Stimulated activated CD4-positive, alpha-beta T cell treated with anti-CD3 and anti-CD28 coated beads, TNF-alpha, amount 100 ng/mL, for 1 hour (primary cell): ENCODE measurements at regions not wholly inside any gene's neighbourhood (a gene's known extent, or its start where the extent isn't known, plus 50 kb on each side); places are given as distances from the start of the nearest gene placed in this dataset.
"Not testable (repeated sequence)": the region's sequence is repeated elsewhere in the genome, so short reads cannot be mapped to it uniquely, and the experiment has no call there.

Experiments
- DNase-seq, 3 donors: peaks; one replicate each; pipeline ENCODE4 v3.0.0-alpha.2; 2020; ENCODE audit warnings: low read depth in 3 of 3, low spot score in 1 of 3

DNA sequence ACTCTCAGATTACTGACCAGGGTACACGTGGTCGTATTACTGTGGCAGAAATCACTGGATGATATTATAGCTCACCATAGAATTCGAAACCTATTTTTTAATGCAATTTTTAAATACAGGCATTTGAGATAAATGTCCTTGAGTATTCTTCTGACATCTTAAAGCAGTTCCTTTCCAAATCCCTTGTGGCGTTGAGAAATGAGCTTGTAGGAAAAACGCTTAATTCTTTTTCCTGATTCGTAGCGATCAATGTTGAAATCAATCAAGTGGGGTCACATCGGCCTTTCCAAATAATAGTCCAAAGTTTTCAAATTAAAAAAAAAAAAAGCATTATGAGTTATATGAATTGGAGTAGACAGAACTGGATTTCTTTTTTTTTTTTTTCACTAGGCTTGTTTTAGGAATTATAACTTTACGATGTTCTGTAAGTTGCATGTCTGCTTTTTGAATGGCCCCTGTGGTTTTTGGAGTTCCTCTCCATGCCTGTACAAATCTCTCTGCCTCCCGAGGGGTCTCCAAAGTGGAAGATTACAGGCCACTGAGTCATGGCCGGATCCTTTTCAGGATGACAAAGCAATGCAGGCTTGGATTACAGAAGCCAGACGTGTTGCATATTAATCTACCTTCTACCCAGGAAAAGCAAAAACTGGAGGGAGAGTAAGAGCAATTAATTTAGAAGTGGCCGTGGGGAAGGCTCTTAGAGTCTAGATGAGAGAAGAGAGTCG, 226.1 kb downstream of the SHOX start:
- no peak for DNase-seq

- no peak for DNase-seq
Observed at GRCh38 chrX:853304-853703, 222.7 kb downstream of the SHOX start.

DNA sequence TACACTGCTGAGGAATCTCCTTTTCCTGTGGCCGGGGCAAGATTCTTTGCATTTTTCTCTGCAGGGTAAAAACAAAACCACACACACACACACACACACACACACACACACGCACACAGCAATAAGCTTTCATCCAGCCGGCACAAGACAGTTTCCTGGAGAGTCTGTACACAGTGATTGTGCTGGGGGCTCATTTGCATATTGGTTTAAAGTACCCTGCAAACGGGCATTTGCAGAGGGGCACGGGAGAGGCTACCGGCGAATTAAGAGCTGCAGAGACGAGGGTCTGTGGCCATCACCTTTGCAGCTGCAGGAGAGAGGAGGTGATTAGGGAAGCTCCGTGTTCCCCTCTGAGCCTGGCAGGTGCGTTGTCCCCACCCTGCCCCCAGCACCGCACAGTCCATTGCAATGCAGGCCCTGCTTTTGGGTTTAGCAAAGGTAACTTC, 219.9 kb downstream of the SHOX start:
- DNase-seq: no peak

- no peak for DNase-seq
Observed at GRCh38 chrX:848386-848785, 217.8 kb downstream of the SHOX start.

DNA sequence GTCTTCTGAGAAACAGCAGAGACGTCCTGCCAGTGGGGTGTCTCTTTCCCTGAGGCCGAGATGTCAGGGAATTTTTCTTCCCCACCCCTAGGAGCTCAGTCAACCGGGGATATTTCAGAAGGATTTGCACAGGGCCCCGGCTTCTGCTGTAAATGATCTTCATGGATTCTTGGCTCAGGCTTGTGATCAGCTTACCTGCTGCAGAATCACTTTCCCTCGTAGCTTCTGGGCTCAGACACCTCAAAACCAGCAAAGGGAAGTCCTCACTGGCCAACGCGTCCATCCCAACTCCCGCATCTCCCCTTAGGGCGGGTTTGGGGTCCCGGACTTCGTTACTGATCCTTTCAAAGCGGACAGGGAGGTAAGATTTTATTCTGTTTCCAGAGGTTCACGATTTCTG, 212.7 kb downstream of the SHOX start:
- DNase-seq: no peak

DNA sequence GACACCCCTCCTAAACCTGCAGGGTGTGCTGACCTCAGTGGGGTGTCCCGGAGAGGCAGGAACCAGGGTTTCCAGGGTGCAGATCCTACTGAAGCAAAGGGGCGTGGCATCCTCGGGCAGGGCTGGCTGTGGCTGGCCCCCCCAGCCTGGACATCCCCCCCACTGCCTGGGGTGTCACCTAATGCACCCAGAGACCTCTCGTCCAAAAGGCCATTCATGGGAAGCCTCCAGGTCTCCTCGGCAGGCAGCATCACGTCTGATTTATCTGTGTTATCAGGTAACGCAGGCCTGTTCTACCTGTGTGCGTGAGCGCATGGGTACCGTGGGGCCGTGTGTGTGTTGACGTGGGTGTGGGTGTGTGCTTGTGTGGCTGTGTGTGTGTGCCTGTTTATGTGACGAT, 210.0 kb downstream of the SHOX start:
- no peak for DNase-seq

- DNase-seq: not testable (repeated sequence)
Observed at GRCh38 chrX:838666-839065, 208.1 kb downstream of the SHOX start.

- DNase-seq: not testable (repeated sequence)
Observed at GRCh38 chrX:835857-836256, 205.3 kb downstream of the SHOX start.

DNA sequence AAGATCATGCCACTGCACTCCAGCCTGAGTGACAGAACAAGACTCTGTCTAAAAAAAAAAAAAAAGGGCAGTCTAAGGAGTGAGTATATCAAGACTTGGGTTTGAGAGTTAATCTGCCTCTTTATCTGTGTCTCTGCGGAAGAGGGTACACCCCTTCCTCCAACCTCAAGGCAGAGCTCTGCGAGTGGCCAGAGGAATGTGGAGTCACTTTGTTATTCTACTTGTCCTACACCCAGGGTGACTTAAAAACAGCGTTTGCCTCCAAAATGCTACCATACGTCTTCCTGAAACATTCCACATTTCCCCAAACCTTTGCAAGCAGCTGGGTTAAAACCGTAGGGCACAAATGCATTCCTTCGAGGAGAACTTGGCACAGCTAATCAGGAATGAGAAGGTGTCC, 199.9 kb downstream of the SHOX start:
- DNase-seq: no peak

- DNase-seq: no peak
Observed at GRCh38 chrX:829145-829544, 198.6 kb downstream of the SHOX start.

DNA sequence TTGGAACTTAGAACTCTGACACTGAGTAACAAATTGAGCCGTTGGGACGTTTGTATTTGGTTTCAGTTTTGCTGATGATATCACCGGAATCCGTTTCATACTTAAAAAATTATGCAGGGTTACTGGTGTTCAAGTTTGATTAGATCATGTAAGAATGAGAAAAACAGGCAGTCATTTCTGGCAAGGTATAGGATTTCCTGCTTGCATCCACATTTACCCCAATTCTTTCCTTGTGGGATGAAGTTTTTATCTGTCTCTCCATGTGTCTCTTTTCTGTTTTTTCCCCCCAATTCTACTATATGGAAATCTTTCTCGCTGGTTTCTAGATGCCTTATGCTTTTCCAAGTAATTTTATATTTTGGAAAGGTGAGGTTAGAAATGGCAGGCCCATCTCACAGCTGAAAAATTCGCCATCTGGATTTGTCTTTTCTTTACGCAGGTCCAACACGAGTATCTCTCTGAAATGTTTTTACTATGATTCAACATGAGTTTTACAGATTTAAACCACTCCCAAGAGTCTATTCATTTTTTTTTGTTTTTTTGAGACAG, 197.9 kb downstream of the SHOX start:
- DNase-seq: no peak

DNA sequence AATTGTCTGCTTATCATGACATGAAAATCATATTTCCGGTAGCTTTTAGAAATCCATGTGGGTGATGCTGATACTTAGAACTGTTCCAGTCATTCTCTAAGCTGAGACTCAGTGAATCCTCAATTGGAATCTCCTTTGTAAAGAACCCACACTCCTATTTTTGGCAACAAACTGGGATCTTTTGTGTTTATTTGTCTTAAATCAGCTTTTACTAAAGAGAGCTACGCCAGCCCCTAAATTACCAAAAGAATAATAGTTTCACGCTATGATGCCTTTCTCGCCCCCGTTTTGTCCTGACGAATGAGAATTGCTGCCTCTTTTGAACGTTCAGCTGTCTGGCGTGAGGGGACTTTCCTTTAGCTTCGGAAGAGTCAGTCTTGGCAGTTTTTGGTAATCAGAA, 195.9 kb downstream of the SHOX start:
- no peak for DNase-seq

- DNase-seq: no peak
Observed at GRCh38 chrX:825991-826390, 195.4 kb downstream of the SHOX start.

DNA sequence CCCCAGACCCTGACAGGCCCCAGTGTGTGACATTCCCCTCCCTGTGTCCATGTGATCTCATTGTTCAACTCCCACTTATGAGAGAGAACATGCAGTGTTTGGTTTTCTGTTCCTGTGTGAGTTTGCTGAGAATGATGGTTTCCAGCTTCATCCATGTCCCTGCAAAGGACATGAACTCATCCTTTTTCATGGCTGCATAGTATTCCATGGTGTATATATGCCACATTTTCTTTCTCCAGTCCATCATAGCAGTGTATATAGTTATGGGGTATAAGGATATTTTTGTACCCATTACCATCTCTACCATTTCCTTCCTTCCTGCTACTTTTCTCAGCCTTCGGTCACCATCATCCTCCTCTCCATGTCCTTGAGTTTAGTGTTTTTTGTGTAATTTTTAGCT, 192.5 kb downstream of the SHOX start:
- not testable (repeated sequence) for DNase-seq

DNA sequence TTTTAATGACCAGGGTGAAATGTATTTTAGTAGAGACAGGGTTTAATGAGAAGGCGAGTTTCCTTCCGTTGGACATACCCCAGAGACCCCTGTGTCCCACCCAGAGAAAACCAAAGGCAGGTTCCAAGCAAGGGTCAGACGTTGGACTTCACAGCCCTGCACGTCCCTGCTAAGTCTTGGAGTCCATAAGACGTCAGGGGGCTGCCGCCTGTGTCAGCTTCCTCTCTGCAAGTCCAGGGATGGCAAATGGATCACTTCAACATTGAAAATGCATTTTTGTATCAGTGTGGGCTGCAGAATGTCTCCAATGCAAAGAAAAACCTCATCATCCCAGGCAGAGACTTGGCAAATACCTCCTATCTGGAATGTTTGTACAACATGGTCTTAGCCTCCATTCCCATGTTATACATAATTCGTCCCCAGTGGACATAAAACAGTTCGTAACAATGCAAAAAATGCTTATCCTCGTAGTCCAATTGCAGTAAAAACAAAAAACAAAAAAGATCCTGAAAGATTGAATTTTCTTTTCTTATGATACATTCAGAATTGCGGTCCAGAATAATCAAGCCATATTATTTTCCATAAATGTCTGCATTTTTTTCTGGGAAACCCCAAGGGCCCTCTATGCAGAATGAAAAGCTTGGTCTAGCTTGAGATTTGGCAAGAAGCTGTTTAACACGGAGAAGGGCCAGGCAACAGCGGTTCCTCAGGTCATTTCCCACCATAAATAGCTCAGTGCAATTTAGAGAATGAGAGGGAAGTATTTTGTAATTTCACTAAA, 190.9 kb downstream of the SHOX start:
- DNase-seq: no peak

DNA sequence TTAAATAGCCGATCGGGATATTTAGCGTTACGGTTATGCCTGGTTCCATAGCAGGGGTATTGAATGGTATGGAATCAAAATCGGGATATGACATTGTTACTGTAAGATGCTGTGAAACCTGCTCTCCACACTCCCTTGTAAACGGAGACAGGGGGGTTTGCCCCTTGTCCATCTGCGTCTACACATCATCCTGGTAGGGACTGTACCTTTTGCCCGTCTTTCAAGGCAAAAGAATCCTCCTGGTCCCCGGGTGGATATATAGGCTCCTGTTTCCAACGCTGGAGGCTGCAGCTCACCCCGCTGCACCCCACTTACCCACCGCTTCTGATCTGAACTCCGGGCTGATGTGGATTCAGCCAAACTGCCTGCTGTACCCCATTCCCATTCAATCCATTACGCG, 189.1 kb downstream of the SHOX start:
- no peak for DNase-seq

DNA sequence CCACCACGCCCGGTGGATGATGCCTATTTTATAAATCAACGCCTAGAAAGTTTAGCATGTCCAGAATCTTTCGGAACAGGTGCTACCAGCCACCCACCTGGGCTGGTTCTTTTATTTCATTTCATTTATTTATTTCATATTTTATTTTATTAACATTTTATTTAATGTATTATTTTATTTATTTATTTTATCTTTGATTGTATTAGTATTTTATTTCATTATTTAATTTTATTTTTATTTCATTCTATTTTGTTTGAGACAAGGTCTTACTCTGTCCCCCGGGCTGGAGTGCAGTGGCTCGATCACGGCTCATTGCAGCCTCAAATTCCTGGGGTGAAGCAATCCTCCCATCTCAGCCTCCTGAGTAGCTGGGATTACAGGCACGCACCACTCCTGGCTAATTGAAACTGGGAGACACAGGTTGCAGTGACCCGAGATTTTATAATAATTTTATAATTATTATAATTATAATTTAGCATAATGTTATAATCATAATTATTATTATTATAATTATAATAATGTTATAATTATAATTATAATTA, 187.2 kb downstream of the SHOX start:
- DNase-seq: no peak

- not testable (repeated sequence) for DNase-seq
Observed at GRCh38 chrX:817147-817546, 186.6 kb downstream of the SHOX start.

DNA sequence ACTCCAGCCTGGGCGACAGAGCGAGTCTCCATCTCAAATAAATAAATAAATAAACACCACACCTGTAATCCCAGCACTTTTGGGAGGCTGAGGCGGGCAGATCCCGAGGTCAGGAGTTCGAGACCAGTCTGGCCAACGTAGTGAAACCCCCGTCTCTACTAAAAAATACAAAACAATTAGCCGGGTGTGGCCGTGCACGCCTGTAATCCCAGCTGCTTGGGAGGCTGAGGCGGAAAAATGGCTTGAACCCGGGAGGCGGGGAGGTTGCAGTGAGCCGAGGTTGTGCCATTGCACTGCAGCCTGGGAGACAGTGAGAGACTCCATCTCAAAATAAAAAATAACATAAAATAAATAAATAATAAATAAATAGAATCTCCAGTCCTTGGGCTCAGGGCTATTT, 185.8 kb downstream of the SHOX start:
- no peak for DNase-seq

- no peak for DNase-seq
Observed at GRCh38 chrX:810186-810585, 179.6 kb downstream of the SHOX start.

DNA sequence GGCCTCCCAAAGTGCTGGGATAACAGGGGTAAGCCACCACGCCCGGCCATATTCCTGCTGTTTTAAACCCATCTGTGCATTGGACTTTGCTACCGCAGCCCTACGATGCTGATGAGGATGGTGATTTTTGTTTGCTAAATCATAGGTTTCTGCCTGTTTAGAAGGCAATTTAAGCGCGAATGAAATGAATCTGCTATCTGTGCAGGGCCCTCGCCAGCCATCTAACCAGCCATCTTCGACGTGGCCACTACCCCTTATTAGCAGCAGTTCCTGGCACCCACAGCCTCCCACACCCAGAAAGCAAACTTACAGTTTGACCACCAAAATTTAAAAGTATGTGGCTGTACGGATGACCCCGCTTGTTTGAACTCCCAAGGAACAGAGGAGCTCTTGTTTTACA, 178.5 kb downstream of the SHOX start:
- no peak for DNase-seq

DNA sequence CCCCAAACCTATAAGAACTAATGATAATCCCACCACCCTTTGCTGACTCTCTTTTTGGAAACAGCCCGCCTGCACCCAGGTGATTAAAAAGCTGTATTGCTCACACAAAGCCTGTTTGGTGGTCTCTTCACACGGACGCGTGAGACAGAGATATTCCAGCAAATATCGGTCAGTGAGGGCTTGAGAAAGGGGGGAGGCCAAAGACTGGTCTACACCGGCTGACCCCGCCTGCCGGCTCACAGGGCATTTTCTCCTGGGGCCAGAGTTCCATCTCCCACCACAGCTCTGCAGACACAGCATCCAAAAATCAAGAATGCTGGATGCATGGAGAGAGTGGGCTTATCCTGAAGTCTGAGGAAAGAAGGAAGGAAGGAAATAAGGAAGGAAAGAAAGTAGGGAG, 176.0 kb downstream of the SHOX start:
- no peak for DNase-seq
